GM12878 (cell line): ENCODE measurements at regions not wholly inside any gene's neighbourhood (a gene's known extent, or its start where the extent isn't known, plus 50 kb on each side); places are given as distances from the start of the nearest gene placed in this dataset.

Source experiments
- ATAC-seq: fragments of 200-7000 bp; cut with Tn5 transposase; 3 replicates; pipeline ENCODE4 v1.9.1; 2020; ENCODE audit warnings: mild to moderate bottlenecking, moderate library complexity
- BruUV-seq: library from RNA; stranded (reverse); fragments of 400-500 nt; replicated peaks from 2 replicates; lab custom pipeline; 2021; lab: Mats Ljungman, UMichigan
- CTCF ChIA-PET: fragments of 300-600 bp; sonication (Branson Sonifier 250); formaldehyde crosslinking; extraction: SDS; loops from one replicate; lab custom pipeline; 2021; ENCODE audit warnings: inconsistent platforms; lab: Yijun Ruan, JAX
- POLR2A ChIA-PET: fragments of 350-600 bp; formaldehyde crosslinking; extraction: SDS; loops from one replicate; lab custom pipeline; 2021; ENCODE audit warnings: inconsistent platforms; lab: Charles Lee
- RAD21 ChIA-PET: fragments of 300-600 bp; sonication (Branson Sonifier 250); formaldehyde crosslinking; loops from one replicate; lab custom pipeline; 2023; ENCODE audit warnings: antibody characterized with exemption; ENCODE audit not compliant: unreplicated experiment; lab: Charles Lee
- SMC1A ChIA-PET: fragments of 300-600 bp; sonication (Branson Sonifier 250); formaldehyde crosslinking; loops from one replicate; lab custom pipeline; 2023; ENCODE audit not compliant: unreplicated experiment, uncharacterized antibody; lab: Charles Lee
- DNase-seq: peaks from one replicate; pipeline ENCODE4 v3.0.0-alpha.2; 2011; ENCODE audit warnings: low read depth, low spot score
- FAIRE-seq: peaks from 3 replicates; lab custom pipeline; 2011; peaks lifted over from hg19 to GRCh38; lab: Jason Lieb, UNC
- H2AFZ ChIP-seq: 2 replicates; pipeline ENCODE4 v1.6.0; 2011; ENCODE audit warnings: low read depth, low read length, control low read depth; ENCODE audit not compliant: control insufficient read depth
- H3K27ac ChIP-seq: 2 replicates; pipeline ENCODE4 v1.5.1; 2011; ENCODE audit warnings: control low read depth; ENCODE audit not compliant: control insufficient read depth, insufficient read depth
- H3K27me3 ChIP-seq, 2 experiments: replicated peaks in 1 of 2; 2 replicates each; pipeline versions ENCODE4 v1.6.0 to v1.6.1; 2011; ENCODE audit warnings: low read length in 1 of 2; ENCODE audit not compliant: control insufficient read depth in 2 of 2, insufficient read depth in 2 of 2
- H3K36me3 ChIP-seq, 2 experiments: 2 replicates each; pipeline ENCODE4 v1.5.1; 2011; ENCODE audit warnings: low read length in 1 of 2; ENCODE audit not compliant: control insufficient read depth in 2 of 2, insufficient read depth in 2 of 2
- H3K4me1 ChIP-seq: 2 replicates; pipeline ENCODE4 v1.6.1; 2011; ENCODE audit warnings: mild to moderate bottlenecking, low read length, moderate library complexity, mixed read lengths; ENCODE audit not compliant: control insufficient read depth, insufficient read depth
- H3K4me2 ChIP-seq: 2 replicates; pipeline ENCODE4 v1.6.0; 2011; ENCODE audit warnings: control low read depth; ENCODE audit not compliant: control insufficient read depth, insufficient read depth
- H3K4me3 ChIP-seq: fragments of 200-600 bp; sonication (generic); 2 replicates; pipeline ENCODE4 v1.5.1; 2016
- H3K79me2 ChIP-seq: 2 replicates; pipeline ENCODE4 v1.6.0; 2011; ENCODE audit warnings: low read length; ENCODE audit not compliant: control insufficient read depth, insufficient read depth
- H3K9ac ChIP-seq: 2 replicates; pipeline ENCODE4 v1.8.0; 2011; ENCODE audit warnings: low read length, control low read depth, mixed read lengths; ENCODE audit not compliant: control insufficient read depth, insufficient read depth
- H3K9me3 ChIP-seq: replicated peaks from 3 replicates; pipeline ENCODE4 v1.5.1; 2011; ENCODE audit warnings: mild to moderate bottlenecking, low read length; ENCODE audit not compliant: control insufficient read depth, insufficient read depth
- H4K20me1 ChIP-seq: 2 replicates; pipeline ENCODE4 v1.6.0; 2011; ENCODE audit not compliant: control insufficient read depth, insufficient read depth
- BMI1 ChIP-seq: fragments of 450-650 bp; IDR thresholded peaks from 2 replicates; pipeline ENCODE4 v1.6.1; 2016; ENCODE audit warnings: mild to moderate bottlenecking, moderate library complexity, borderline replicate concordance
- CBX5 ChIP-seq: sonication (generic); IDR thresholded peaks from 2 replicates; pipeline ENCODE4 v1.6.1; 2016; ENCODE audit warnings: low read depth, moderate library complexity, mild to moderate bottlenecking, inconsistent platforms
- CEBPB ChIP-seq, 2 experiments: fragments of 150-350 bp in 1 of 2; IDR thresholded peaks; 2 replicates each; pipeline ENCODE4 v1.6.1; 2012 to 2014; ENCODE audit warnings: low read depth in 2 of 2, low read length in 2 of 2, borderline replicate concordance in 1 of 2, inconsistent platforms in 1 of 2
- E2F8 ChIP-seq: fragments of 450-650 bp; IDR thresholded peaks from 2 replicates; pipeline ENCODE4 v1.6.1; 2018; ENCODE audit warnings: mild to moderate bottlenecking, low read depth, moderate library complexity; ENCODE audit not compliant: partially characterized antibody
- ESRRA ChIP-seq: IDR thresholded peaks from 2 replicates; pipeline ENCODE4 v1.6.1; 2012; ENCODE audit warnings: mild to moderate bottlenecking, low read length, improper control_type of control experiment
- MTA3 ChIP-seq: IDR thresholded peaks from 2 replicates; pipeline ENCODE4 v1.6.1; 2012; ENCODE audit warnings: low read length, inconsistent platforms, borderline replicate concordance
- MXI1 ChIP-seq: fragments of 150-350 bp; IDR thresholded peaks from 2 replicates; pipeline ENCODE4 v1.6.1; 2011; ENCODE audit warnings: low read depth, mild to moderate bottlenecking, inconsistent platforms, low read length, improper control_type of control experiment
- NBN ChIP-seq: fragments of 450-650 bp; IDR thresholded peaks from 2 replicates; pipeline ENCODE4 v1.6.1; 2016
- NFXL1 ChIP-seq: fragments of 450-650 bp; IDR thresholded peaks from 2 replicates; pipeline ENCODE4 v1.6.1; 2017; ENCODE audit warnings: antibody characterized with exemption, mild to moderate bottlenecking, borderline replicate concordance
- NR2C1 ChIP-seq: fragments of 450-650 bp; IDR thresholded peaks from 2 replicates; pipeline ENCODE4 v1.6.1; 2017; ENCODE audit warnings: antibody characterized with exemption, mild to moderate bottlenecking, moderate library complexity
- RELA ChIP-seq: fragments of 450-650 bp; IDR thresholded peaks from 2 replicates; pipeline ENCODE4 v1.8.0; 2014; ENCODE audit warnings: borderline replicate concordance; ENCODE audit not compliant: partially characterized antibody
- SIN3A ChIP-seq: IDR thresholded peaks from 2 replicates; pipeline ENCODE4 v1.6.1; 2012; ENCODE audit warnings: low read depth, low read length, improper control_type of control experiment
- SMAD5 ChIP-seq: IDR thresholded peaks from 2 replicates; pipeline ENCODE4 v1.6.1; 2016; ENCODE audit warnings: antibody characterized with exemption, low read depth
- STAT1 ChIP-seq: fragments of 450-650 bp; conservative IDR thresholded peaks from 2 replicates; pipeline ENCODE4 v1.6.1; 2014; ENCODE audit warnings: antibody characterized with exemption, mild to moderate bottlenecking
- YY1 ChIP-seq: IDR thresholded peaks from 2 replicates; pipeline ENCODE4 v1.6.1; 2011; ENCODE audit warnings: low read depth, mild to moderate bottlenecking, low read length
- ZNF217 ChIP-seq: fragments of 450-650 bp; IDR thresholded peaks from 2 replicates; pipeline ENCODE4 v1.6.1; 2017; ENCODE audit warnings: antibody characterized with exemption, mild to moderate bottlenecking
- ZNF622 ChIP-seq: fragments of 450-650 bp; IDR thresholded peaks from 2 replicates; pipeline ENCODE4 v1.6.1; 2017; ENCODE audit warnings: mild to moderate bottlenecking, inconsistent platforms
- ZSCAN29 ChIP-seq: fragments of 450-650 bp; IDR thresholded peaks from 2 replicates; pipeline ENCODE4 v1.6.1; 2017; ENCODE audit warnings: mild to moderate bottlenecking, moderate library complexity
- WGBS: methylation state at CpG from one replicate; pipeline ENCODE4 v1.1.6; 2016; ENCODE audit warnings: low lambda C conversion rate; ENCODE audit not compliant: insufficient replicate concordance, insufficient coverage; ENCODE audit errors: missing lambda C conversion rate; 5-methylcytosine and 5-hydroxymethylcytosine counted together
- in situ Hi-C: fragments of 300-500 bp; cut with MboI; formaldehyde crosslinking; loops from 9 replicates; pipeline ENCODE4 v1.14.3; 2018; ENCODE audit warnings: mixed read lengths
- intact Hi-C: fragments of 100-400 bp; cut with micrococcal nuclease; formaldehyde crosslinking; loops from one replicate; pipeline ENCODE4 v1.14.2; 2022; ENCODE audit not compliant: unreplicated experiment

DNA sequence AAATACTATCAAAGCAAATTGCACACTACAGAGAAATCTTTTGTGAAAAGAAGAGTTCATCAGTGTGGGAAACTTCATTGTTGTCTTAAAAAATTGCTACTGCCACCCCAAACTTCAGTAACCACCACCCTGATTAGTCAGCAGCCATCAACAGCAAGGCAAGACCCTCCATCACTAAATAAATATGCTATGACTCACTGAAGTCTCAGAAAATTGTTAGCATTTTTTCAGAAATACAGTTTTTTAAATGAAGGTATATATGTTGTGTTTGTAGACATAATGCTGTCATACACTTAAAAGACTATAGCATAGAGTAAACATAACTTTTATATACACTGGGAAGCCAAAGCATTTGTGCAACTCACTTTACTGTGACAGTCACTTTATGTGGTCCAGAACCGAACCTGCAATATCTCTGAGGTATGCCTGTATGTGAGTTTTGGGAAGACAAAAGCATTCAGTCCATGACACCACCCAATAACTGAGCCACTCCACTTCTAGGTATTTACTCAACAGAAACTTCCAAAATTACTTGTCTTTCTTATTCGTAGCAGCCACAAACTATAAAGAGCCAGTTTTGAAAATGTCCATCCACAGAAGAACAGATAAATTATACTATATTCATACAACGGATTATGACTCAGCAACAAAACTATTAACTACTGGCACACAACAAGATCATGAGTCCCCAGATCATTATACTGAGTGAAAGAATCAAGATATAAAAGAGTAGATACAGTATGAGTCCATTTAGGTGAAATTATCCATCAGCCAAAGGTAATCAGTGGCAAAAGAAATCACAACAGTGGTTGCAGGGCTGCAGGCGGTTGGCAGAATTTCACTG lies 649.6 kb downstream of the BCL11B start (continued):
- TF ChIP-seq RELA (no peak), E2F8 (no peak)

- ChIA-PET POLR2A (no interaction called here), CTCF (no interaction called here), RAD21 (no interaction called here), SMC1A (no interaction called here)
- ATAC-seq: no peak
- Histone ChIP-seq H2AFZ (no peak overlapping the region), H3K79me2 (no peaks in the 10 kb centered on the region), H4K20me1 (no peaks in the 10 kb centered on the region), H3K4me1 (no peaks in the 10 kb centered on the region), H3K36me3 (no peaks in the 10 kb centered on the region), H3K27ac (no peak overlapping the region), H3K9ac (no peak overlapping the region), H3K27me3 (no peaks in the 10 kb centered on the region), H3K4me2 (no peak overlapping the region), H3K9me3 (no peaks in the 10 kb centered on the region), H3K4me3 (no peak overlapping the region)
- no peak for DNase-seq
- no TSS peak for BruUV-seq
- WGBS: 80% methylated on average over 14 of the region's 14 CpGs
- TF ChIP-seq CBX5: no peak
- no peak for TF ChIP-seq MXI1
- TF ChIP-seq ESRRA: no peak
- TF ChIP-seq ZNF622: no peak
- no peak for TF ChIP-seq YY1
- TF ChIP-seq SIN3A: no peak
- no peak for TF ChIP-seq ZSCAN29
- no peak for TF ChIP-seq NR2C1
- no peak for TF ChIP-seq CEBPB (IDR thresholded peaks at IDR 0.05; ENCODE audit: borderline replicate concordance in 1 of 2, low read depth in 2 of 2, low read length in 2 of 2)
- TF ChIP-seq MTA3: no peak
- TF ChIP-seq SMAD5: no peak
- no peak for TF ChIP-seq NBN
- no peak for TF ChIP-seq BMI1
- TF ChIP-seq ZNF217: no peak
- TF ChIP-seq NFXL1: no peak
- TF ChIP-seq STAT1: no peak
- intact Hi-C loops: no loop called here
- in situ Hi-C loops: no loop called here
- FAIRE-seq: no peak
Measured at GRCh38 chr14:98623788-98624415, 648.1 kb downstream of the BCL11B start.
